ENCODE measurements at regions not wholly inside any gene's neighbourhood (a gene's known extent, or its start where the extent isn't known, plus 50 kb on each side); places are given as distances from the start of the nearest gene placed in this dataset.

- no peak overlapping the region for H3K27ac Mint-ChIP-seq
- ATAC-seq = no peak
- DNase-seq (ENCODE audit: low spot score) = no peak
- peaks cover 19% of the 10 kb centered on the region for H3K27me3 Mint-ChIP-seq (ENCODE audit: insufficient read depth, low read depth, poor library complexity)
- no peaks in the 10 kb centered on the region for H3F3A ChIP-seq (replicated peaks; ENCODE audit: low read depth)
- no peak overlapping the region for H3K4me3 Mint-ChIP-seq
- H3K36me3 ChIP-seq (ENCODE audit: insufficient read depth) = no peaks in the 10 kb centered on the region
- no peak overlapping the region for H3K4me3 ChIP-seq
- H3K27ac ChIP-seq (ENCODE audit: low read depth) = no peak overlapping the region
- no peaks in the 10 kb centered on the region for H3K36me3 Mint-ChIP-seq (ENCODE audit: low read depth)
- H4K20me1 ChIP-seq (replicated peaks; ENCODE audit: insufficient read depth) = peaks cover 3% of the 10 kb centered on the region; the same call in 1 of the 2 replicates
- H3K9me2 ChIP-seq (ENCODE audit: insufficient read depth) = no peaks in the 10 kb centered on the region
- H3K79me2 ChIP-seq (replicated peaks; ENCODE audit: insufficient read depth) = no peaks in the 10 kb centered on the region
- no peak overlapping the region for H3K4me2 ChIP-seq
- peaks cover 43% of the 10 kb centered on the region for H3K27me3 ChIP-seq (ENCODE audit: insufficient read depth)
- peaks cover 56% of the 10 kb centered on the region for H3K4me1 Mint-ChIP-seq
- H3K9me3 Mint-ChIP-seq = peaks cover 2% of the 10 kb centered on the region; the same call in 2 of the 3 replicates
- TF ChIP-seq ETS1 (IDR thresholded peaks at IDR 0.05) = no peak
- no peak for TF ChIP-seq CTCF (conservative IDR thresholded peaks at IDR 0.05; ENCODE audit: low read depth in 2 of 2)
- no peak for TF ChIP-seq NANOG (IDR thresholded peaks at IDR 0.05; ENCODE audit: borderline replicate concordance)
- no peak for TF ChIP-seq EZH2phosphoT487 (IDR thresholded peaks at IDR 0.05; ENCODE audit: unreplicated experiment)
- no peak for TF ChIP-seq STAT1 (IDR thresholded peaks at IDR 0.05; ENCODE audit: unreplicated experiment)
- TF ChIP-seq ZNF331 (CRISPR knock-in tag; IDR thresholded peaks at IDR 0.05; ENCODE audit: low read depth) = no peak
- no peak for TF ChIP-seq JUNB (IDR thresholded peaks at IDR 0.05; ENCODE audit: unreplicated experiment)
- TF ChIP-seq EZH2 (IDR thresholded peaks at IDR 0.05; ENCODE audit: low read depth, unreplicated experiment) = no peak
- no peak for TF ChIP-seq ZNF114 (CRISPR knock-in tag; IDR thresholded peaks at IDR 0.05)
- TF ChIP-seq ZNF462 (CRISPR knock-in tag; IDR thresholded peaks at IDR 0.05) = no peak
- TF ChIP-seq POLR2AphosphoS5 (IDR thresholded peaks at IDR 0.05; ENCODE audit: low read depth) = no peak
- TF ChIP-seq CREB1 (CRISPR knock-in tag; IDR thresholded peaks at IDR 0.05; ENCODE audit: low read depth) = no peak
- TF ChIP-seq REST (IDR thresholded peaks at IDR 0.05; ENCODE audit: unreplicated experiment) = no peak
- H2AFZ ChIP-seq = no peak overlapping the region
- H3K4me1 ChIP-seq (ENCODE audit: insufficient read depth) = peaks cover 28% of the 10 kb centered on the region
Observed at GRCh38 chr1:90558754-90559378, 158.2 kb downstream of the BARHL2 start.

All from GM23338 (cell line).